Activated CD8-positive, alpha-beta T cell treated with anti-CD3 and anti-CD28 coated beads for 36 hours (primary cell): ENCODE measurements at regions not wholly inside any gene's neighbourhood (a gene's known extent, or its start where the extent isn't known, plus 50 kb on each side); places are given as distances from the start of the nearest gene placed in this dataset.

Experiments used
- ATAC-seq: fragments of 200-7000 bp; cut with Tn5 transposase; one replicate; pipeline ENCODE4 v1.10.0; 2021; ENCODE audit warnings: mild to moderate bottlenecking, moderate library complexity
- CTCF ChIA-PET: fragments of 350-600 bp; sonication (Branson Sonifier 250); formaldehyde crosslinking; loops from one replicate; lab custom pipeline; 2021; ENCODE audit warnings: antibody characterized with exemption; lab: Charles Lee
- POLR2A ChIA-PET: fragments of 350-600 bp; sonication (Branson Sonifier 250); formaldehyde crosslinking; loops from one replicate; lab custom pipeline; 2021; ENCODE audit warnings: antibody characterized with exemption; lab: Charles Lee
- DNase-seq: peaks from one replicate; pipeline ENCODE4 v3.0.0-alpha.2; 2020
- H3K27ac Mint-ChIP-seq: one replicate; pipeline ENCODE4 v1.8.0; 2021; ENCODE audit warnings: mild to moderate bottlenecking, mixed read lengths
- H3K27me3 Mint-ChIP-seq: one replicate; pipeline ENCODE4 v1.8.0; 2021; ENCODE audit warnings: mixed read lengths
- H3K36me3 Mint-ChIP-seq: one replicate; pipeline ENCODE4 v1.8.0; 2021; ENCODE audit warnings: low read depth, mixed read lengths
- H3K4me1 Mint-ChIP-seq: one replicate; pipeline ENCODE4 v1.8.0; 2021; ENCODE audit warnings: low read depth, mixed read lengths
- H3K4me3 Mint-ChIP-seq: one replicate; pipeline ENCODE4 v1.8.0; 2021; ENCODE audit warnings: mild to moderate bottlenecking, moderate library complexity, mixed read lengths
- H3K9me3 Mint-ChIP-seq: one replicate; pipeline ENCODE4 v1.8.0; 2021; ENCODE audit warnings: mixed read lengths
- CTCF ChIP-seq: fragments of 200-600 bp; IDR thresholded peaks from one replicate; pipeline ENCODE4 v1.8.0; 2022; ENCODE audit warnings: antibody characterized with exemption, mild to moderate bottlenecking
- intact Hi-C: fragments of 100-400 bp; cut with micrococcal nuclease; formaldehyde crosslinking; loops from one replicate; pipeline ENCODE4 v1.10.0; 2022

GRCh38 chr2:212683346-212684097 lies 144.9 kb upstream of the ERBB4 start:
- POLR2A ChIA-PET = no interaction called here
- no peak for TF ChIP-seq CTCF
- intact Hi-C loops = loop anchor here (10.0 kb wide), 2 partner anchors 91 to 211 kb away; no protein-coding TSS in a partner anchor

GRCh38 chr2:212682937-212683336 lies 144.3 kb upstream of the ERBB4 start:
- Mint-ChIP-seq H3K27me3 (peaks cover 1% of the 10 kb centered on the region), H3K4me3 (no peak overlapping the region), H3K36me3 (no peaks in the 10 kb centered on the region), H3K27ac (no peak overlapping the region), H3K4me1 (peaks cover 4% of the 10 kb centered on the region), H3K9me3 (no peaks in the 10 kb centered on the region)
- DNase-seq (no peak), ATAC-seq (no peak)
- no peak for TF ChIP-seq CTCF
- POLR2A ChIA-PET = no interaction called here
- intact Hi-C loops = loop anchor here (10.0 kb wide), 2 partner anchors 92 to 212 kb away; no protein-coding TSS in a partner anchor
- CTCF ChIA-PET = no interaction called here

More at GRCh38 chr2:212683346-212684097, 144.9 kb upstream of the ERBB4 start:
- Mint-ChIP-seq H3K27me3 (peaks cover under 1% of the 10 kb centered on the region), H3K4me3 (no peak overlapping the region), H3K9me3 (no peaks in the 10 kb centered on the region), H3K27ac (no peak overlapping the region), H3K36me3 (no peaks in the 10 kb centered on the region), H3K4me1 (peaks cover 4% of the 10 kb centered on the region)
- CTCF ChIA-PET = no interaction called here
- DNase-seq = no peak
- no peak for ATAC-seq

GRCh38 chr2:212677466-212677865 lies 138.9 kb upstream of the ERBB4 start:
- no peaks in the 10 kb centered on the region for H3K9me3 Mint-ChIP-seq
- H3K27me3 Mint-ChIP-seq = peaks cover 8% of the 10 kb centered on the region
- TF ChIP-seq CTCF = no peak
- CTCF ChIA-PET = no interaction called here
- no peak for ATAC-seq
- intact Hi-C loops = no loop called here
- no peak overlapping the region for H3K4me3 Mint-ChIP-seq
- POLR2A ChIA-PET = no interaction called here
- no peak overlapping the region for H3K27ac Mint-ChIP-seq
- no peaks in the 10 kb centered on the region for H3K36me3 Mint-ChIP-seq
- no peak for DNase-seq
- no peaks in the 10 kb centered on the region for H3K4me1 Mint-ChIP-seq

- CTCF ChIA-PET = no interaction called here
- TF ChIP-seq CTCF = no peak
- H3K4me3 Mint-ChIP-seq = no peak overlapping the region
Measured at GRCh38 chr2:212672186-212672585, 133.6 kb upstream of the ERBB4 start.

GRCh38 chr2:212669761-212670160 lies 131.2 kb upstream of the ERBB4 start:
- peaks cover 1% of the 10 kb centered on the region for H3K27me3 Mint-ChIP-seq
- H3K27ac Mint-ChIP-seq = no peak overlapping the region
- intact Hi-C loops = no loop called here
- ATAC-seq = no peak
- H3K4me1 Mint-ChIP-seq = no peaks in the 10 kb centered on the region
- TF ChIP-seq CTCF = no peak
- H3K9me3 Mint-ChIP-seq = no peaks in the 10 kb centered on the region
- POLR2A ChIA-PET = interaction anchor here (0.9 kb wide), 1 partner anchor 50 kb away, joined by 3 read pairs; no protein-coding TSS in a partner anchor
- DNase-seq = no peak
- no peak overlapping the region for H3K4me3 Mint-ChIP-seq
- CTCF ChIA-PET = no interaction called here
- no peaks in the 10 kb centered on the region for H3K36me3 Mint-ChIP-seq

More at GRCh38 chr2:212672186-212672585, 133.6 kb upstream of the ERBB4 start:
- no peak for ATAC-seq
- Mint-ChIP-seq H3K27ac (no peak overlapping the region), H3K9me3 (no peaks in the 10 kb centered on the region), H3K27me3 (peaks cover 5% of the 10 kb centered on the region), H3K4me1 (no peaks in the 10 kb centered on the region), H3K36me3 (no peaks in the 10 kb centered on the region)
- intact Hi-C loops = no loop called here
- DNase-seq = no peak
- POLR2A ChIA-PET = no interaction called here
